Left lung (tissue), 4 donors: ENCODE measurements at regions not wholly inside any gene's neighbourhood (a gene's known extent, or its start where the extent isn't known, plus 50 kb on each side); places are given as distances from the start of the nearest gene placed in this dataset.

Source experiments
- ATAC-seq: fragments of 200-7000 bp; cut with Tn5 transposase; one replicate; pipeline ENCODE4 v1.9.1; 2020; ENCODE audit warnings: moderate library complexity
- DNase-seq, 4 donors: peaks; one replicate each; pipeline ENCODE4 v3.0.0-alpha.2; 2013 to 2020
- H3K27ac ChIP-seq, 2 donors: fragments of 200-600 bp; sonication (generic) in 1 of 2; one replicate each; pipeline versions ENCODE4 v1.5.0 to v1.8.0; 2020 to 2021
- H3K27me3 ChIP-seq, 2 donors: fragments of 200-600 bp; sonication (generic) in 1 of 2; one replicate each; pipeline versions ENCODE4 v1.5.0 to v1.8.0; 2020 to 2021
- H3K36me3 ChIP-seq, 2 donors: fragments of 200-600 bp; sonication (generic) in 1 of 2; one replicate each; pipeline versions ENCODE4 v1.5.0 to v1.8.0; 2020 to 2021
- H3K4me1 ChIP-seq, 2 donors: fragments of 200-600 bp; one replicate each; pipeline ENCODE4 v1.8.0; 2021
- H3K4me3 ChIP-seq, 2 donors: fragments of 200-600 bp; sonication (generic) in 1 of 2; one replicate each; pipeline versions ENCODE4 v1.5.0 to v1.8.0; 2020 to 2021; ENCODE audit warnings: mild to moderate bottlenecking in 1 of 2
- H3K9me3 ChIP-seq, 2 donors: fragments of 200-600 bp; sonication (generic) in 1 of 2; one replicate each; pipeline versions ENCODE4 v1.5.0 to v1.8.0; 2020 to 2021
- CTCF ChIP-seq, 2 donors: fragments of 200-600 bp; sonication (generic) in 1 of 2; IDR thresholded peaks; one replicate each; pipeline versions ENCODE4 v1.5.0 to v1.8.0; 2021; ENCODE audit warnings: antibody characterized with exemption in 2 of 2
- intact Hi-C, 2 donors: fragments of 100-400 bp; cut with DNase I; formaldehyde crosslinking; loops; one replicate each; pipeline versions ENCODE4 v1.11.2 to v1.14.2; 2022
- donor health status: DM: no; HTN: yes; CAD: no.
- donor health status: DM: no; HTN: no; CAD: no.

- intact Hi-C loops = no loop called here
- no peaks in the 10 kb centered on the region for H3K27me3 ChIP-seq
- no peak for DNase-seq
- H3K4me3 ChIP-seq = no peak overlapping the region
- H3K36me3 ChIP-seq = no peaks in the 10 kb centered on the region
- H3K4me1 ChIP-seq = peaks cover 0 to 7% of the 10 kb centered on the region in 2 donors
- no peak for TF ChIP-seq CTCF (IDR thresholded peaks at IDR 0.05)
- no peaks in the 10 kb centered on the region for H3K9me3 ChIP-seq
- no peak for ATAC-seq
- H3K27ac ChIP-seq = no peak overlapping the region
Observed at GRCh38 chr3:61356685-61357084, 105.4 kb upstream of the FHIT start.

- no peak overlapping the region for H3K4me3 ChIP-seq
- H3K36me3 ChIP-seq = no peaks in the 10 kb centered on the region
- no peaks in the 10 kb centered on the region for H3K27me3 ChIP-seq
- ATAC-seq = no peak
- H3K4me1 ChIP-seq = peaks cover 0 to 7% of the 10 kb centered on the region in 2 donors
- no peaks in the 10 kb centered on the region for H3K9me3 ChIP-seq
- no peak for DNase-seq
- no peak for TF ChIP-seq CTCF (IDR thresholded peaks at IDR 0.05)
- intact Hi-C loops = no loop called here
- no peak overlapping the region for H3K27ac ChIP-seq
Observed at GRCh38 chr3:61357902-61358301, 106.7 kb upstream of the FHIT start.

GRCh38 chr3:61358364-61358763 is 107.1 kb upstream of the FHIT start:
- H3K9me3 ChIP-seq = no peaks in the 10 kb centered on the region
- DNase-seq (peak in 3 of 4 donors; percentile 76 to 87 (median 78)), ATAC-seq (peak; percentile 89)
- intact Hi-C loops = no loop called here
- no peaks in the 10 kb centered on the region for H3K27me3 ChIP-seq
- TF ChIP-seq CTCF (IDR thresholded peaks at IDR 0.05) = no peak
- H3K27ac ChIP-seq = no peak overlapping the region
- no peak overlapping the region for H3K4me3 ChIP-seq
- H3K36me3 ChIP-seq = no peaks in the 10 kb centered on the region
- H3K4me1 ChIP-seq = peaks cover 0 to 7% of the 10 kb centered on the region in 2 donors

GRCh38 chr3:61360297-61360965 is 109.2 kb upstream of the FHIT start:
- peaks cover 0 to 7% of the 10 kb centered on the region in 2 donors for H3K4me1 ChIP-seq
- no peak overlapping the region for H3K4me3 ChIP-seq
- no peak for ATAC-seq
- intact Hi-C loops = no loop called here
- H3K27ac ChIP-seq = no peak overlapping the region
- H3K27me3 ChIP-seq = no peaks in the 10 kb centered on the region
- TF ChIP-seq CTCF (IDR thresholded peaks at IDR 0.05) = no peak
- no peak for DNase-seq
- peaks cover 0 to 4% of the 10 kb centered on the region in 2 donors for H3K9me3 ChIP-seq
- H3K36me3 ChIP-seq = no peaks in the 10 kb centered on the region

- no peaks in the 10 kb centered on the region for H3K27me3 ChIP-seq
- no peaks in the 10 kb centered on the region for H3K36me3 ChIP-seq
- no peaks in the 10 kb centered on the region for H3K4me1 ChIP-seq
- no peak for TF ChIP-seq CTCF (IDR thresholded peaks at IDR 0.05)
- no peak overlapping the region for H3K4me3 ChIP-seq
- H3K27ac ChIP-seq = no peak overlapping the region
- ATAC-seq (no peak), DNase-seq (no peak)
- intact Hi-C loops = no loop called here
- no peaks in the 10 kb centered on the region for H3K9me3 ChIP-seq
Observed at GRCh38 chr3:61369678-61370077, 118.4 kb upstream of the FHIT start.
